B cell (primary cell): ENCODE measurements at regions not wholly inside any gene's neighbourhood (a gene's known extent, or its start where the extent isn't known, plus 50 kb on each side); places are given as distances from the start of the nearest gene placed in this dataset.

ENCODE experiments used
- ATAC-seq: fragments of 200-7000 bp; cut with Tn5 transposase; one replicate; pipeline ENCODE4 v1.10.0; 2021; ENCODE audit warnings: low read depth, mild to moderate bottlenecking, moderate number of reproducible peaks, moderate library complexity
- CTCF ChIA-PET: fragments of 350-600 bp; sonication (Branson Sonifier 250); formaldehyde crosslinking; loops from one replicate; lab custom pipeline; 2021; ENCODE audit warnings: antibody characterized with exemption, inconsistent platforms; lab: Charles Lee
- POLR2A ChIA-PET: fragments of 350-600 bp; sonication (Branson Sonifier 250); formaldehyde crosslinking; loops from one replicate; lab custom pipeline; 2021; ENCODE audit warnings: antibody characterized with exemption; lab: Charles Lee
- DNase-seq: peaks from one replicate; pipeline ENCODE4 v3.0.0; 2013
- H2AFZ ChIP-seq: 2 replicates; pipeline ENCODE4 v1.6.1; 2012; ENCODE audit warnings: mild to moderate bottlenecking, low read depth, low read length; ENCODE audit not compliant: insufficient read depth, poor library complexity, severe bottlenecking
- H3K27ac ChIP-seq, 2 donors: 1 replicate in 1 of 2; 2 replicates in 1 of 2; pipeline ENCODE4 v1.5.1; 2012 to 2013; ENCODE audit warnings: low read length in 2 of 2, mild to moderate bottlenecking in 2 of 2, moderate library complexity in 1 of 2
- H3K27me3 ChIP-seq, 4 experiments: fragments of 200-600 bp in 1 of 4; sonication (generic) in 1 of 4; replicated peaks in 1 of 4; 1 replicate in 2 of 4; 2 replicates in 2 of 4; pipeline versions ENCODE4 v1.6.1 to v1.7.0; 2013 to 2016; ENCODE audit warnings: low read length in 3 of 4, mild to moderate bottlenecking in 2 of 4, mixed read lengths in 1 of 4, moderate library complexity in 1 of 4; ENCODE audit not compliant: insufficient read depth in 4 of 4, control insufficient read depth in 3 of 4; ENCODE audit errors: control extremely low read depth in 1 of 4
- H3K36me3 ChIP-seq, 2 experiments: replicated peaks in 1 of 2; 1 replicate in 1 of 2; 2 replicates in 1 of 2; pipeline versions ENCODE4 v1.6.1 to v1.7.1; 2013; ENCODE audit warnings: low read length in 1 of 2; ENCODE audit not compliant: insufficient read depth in 2 of 2, control insufficient read depth in 1 of 2; ENCODE audit errors: control extremely low read depth in 1 of 2, extremely low read depth in 1 of 2
- H3K4me1 ChIP-seq, 2 donors: fragments of 200-600 bp in 1 of 2; sonication (generic) in 1 of 2; 1 replicate in 1 of 2; 2 replicates in 1 of 2; pipeline versions ENCODE4 v1.5.1 to v1.6.1; 2013 to 2017; ENCODE audit warnings: low read length in 2 of 2; ENCODE audit not compliant: control insufficient read depth in 2 of 2, insufficient read depth in 2 of 2
- H3K4me2 ChIP-seq: replicated peaks from 2 replicates; pipeline ENCODE3; 2012; ENCODE audit warnings: mild to moderate bottlenecking, low read depth, low read length; ENCODE audit not compliant: poor library complexity, severe bottlenecking
- H3K4me3 ChIP-seq, 5 experiments: fragments of 200-600 bp in 1 of 5; sonication (generic) in 1 of 5; 1 replicate in 3 of 5; 2 replicates in 2 of 5; pipeline versions ENCODE4 v1.5.1 to v1.7.0; 2011 to 2016; ENCODE audit warnings: low read length in 4 of 5, mild to moderate bottlenecking in 4 of 5, low read depth in 2 of 5, control low read depth in 1 of 5, moderate library complexity in 1 of 5; ENCODE audit not compliant: insufficient read depth in 1 of 5; ENCODE audit errors: control extremely low read depth in 1 of 5, extremely low read depth in 1 of 5
- H3K79me2 ChIP-seq: fragments of 200-600 bp; sonication (generic); one replicate; pipeline ENCODE4 v1.6.0; 2016; ENCODE audit warnings: low read length; ENCODE audit not compliant: control insufficient read depth, insufficient read depth
- H3K9ac ChIP-seq: fragments of 200-600 bp; sonication (generic); 2 replicates; pipeline ENCODE4 v1.6.1; 2017; ENCODE audit warnings: mild to moderate bottlenecking, low read length, moderate library complexity
- H3K9me3 ChIP-seq, 3 donors: one replicate each; pipeline versions ENCODE4 v1.6.1 to v1.7.1; 2013; ENCODE audit warnings: low read length in 2 of 3; ENCODE audit not compliant: control insufficient read depth in 2 of 3, insufficient read depth in 1 of 3; ENCODE audit errors: control extremely low read depth in 1 of 3
- H4K20me1 ChIP-seq: 2 replicates; pipeline ENCODE4 v1.6.0; 2012; ENCODE audit warnings: mild to moderate bottlenecking, low read length; ENCODE audit not compliant: insufficient read depth, control insufficient read depth, poor library complexity, severe bottlenecking
- H3K27ac Mint-ChIP-seq: one replicate; pipeline ENCODE4 v1.8.0; 2021; ENCODE audit warnings: mixed read lengths
- H3K27me3 Mint-ChIP-seq: one replicate; pipeline ENCODE4 v1.8.0; 2021; ENCODE audit warnings: mixed read lengths
- H3K4me1 Mint-ChIP-seq: one replicate; pipeline ENCODE4 v1.8.0; 2021; ENCODE audit warnings: mixed read lengths
- H3K4me3 Mint-ChIP-seq: one replicate; pipeline ENCODE4 v1.8.0; 2021; ENCODE audit warnings: mixed read lengths
- H3K9me3 Mint-ChIP-seq: one replicate; pipeline ENCODE4 v1.8.0; 2022; ENCODE audit warnings: mixed read lengths; ENCODE audit not compliant: insufficient read depth
- CTCF ChIP-seq: fragments of 200-600 bp; IDR thresholded peaks from one replicate; pipeline ENCODE4 v1.8.0; 2022; ENCODE audit warnings: antibody characterized with exemption, mild to moderate bottlenecking
- EZH2 ChIP-seq: IDR thresholded peaks from 2 replicates; pipeline ENCODE4 v1.6.1; 2012; ENCODE audit warnings: borderline replicate concordance, low read depth, mild to moderate bottlenecking, moderate library complexity, low read length; ENCODE audit not compliant: insufficient read depth, poor library complexity, severe bottlenecking
- WGBS: methylation state at CpG from one replicate; pipeline ENCODE4 v1.1.5; 2013; ENCODE audit warnings: missing lambda C conversion rate; ENCODE audit not compliant: insufficient coverage; 5-methylcytosine and 5-hydroxymethylcytosine counted together
- intact Hi-C: fragments of 100-400 bp; cut with micrococcal nuclease; formaldehyde crosslinking; loops from one replicate; pipeline ENCODE4 v1.10.0; 2022

GRCh38 chr4:79621061-79621460 is 213.0 kb upstream of the GK2 start:
- no peak overlapping the region for H3K4me3 Mint-ChIP-seq
- intact Hi-C loops = no loop called here
- no peak overlapping the region for H3K27ac ChIP-seq
- DNase-seq (no peak), ATAC-seq (no peak)
- H3K79me2 ChIP-seq = no peaks in the 10 kb centered on the region
- H3K4me3 ChIP-seq = no peak overlapping the region
- peaks cover 0 to 1% (median 0%) of the 10 kb centered on the region in 3 donors for H3K9me3 ChIP-seq
- H2AFZ ChIP-seq = no peak overlapping the region
- TF ChIP-seq CTCF = no peak
- no peak for TF ChIP-seq EZH2
- no CpG with 5 or more reads among the region's 1 CpG for WGBS
- no peak overlapping the region for H3K27ac Mint-ChIP-seq
- no peaks in the 10 kb centered on the region for H3K27me3 ChIP-seq
- H3K9me3 Mint-ChIP-seq = no peaks in the 10 kb centered on the region
- no peaks in the 10 kb centered on the region for H3K36me3 ChIP-seq
- H3K27me3 Mint-ChIP-seq = peaks cover 12% of the 10 kb centered on the region
- H4K20me1 ChIP-seq = no peaks in the 10 kb centered on the region
- POLR2A ChIA-PET = no interaction called here
- peaks cover 6% of the 10 kb centered on the region for H3K4me1 Mint-ChIP-seq
- CTCF ChIA-PET = no interaction called here
- H3K4me1 ChIP-seq = peaks cover 3% of the 10 kb centered on the region in 2 donors
- no peak overlapping the region for H3K9ac ChIP-seq
- H3K4me2 ChIP-seq = no peak overlapping the region

- Histone ChIP-seq H3K9ac (no peak overlapping the region), H3K79me2 (no peaks in the 10 kb centered on the region), H3K27ac (no peak overlapping the region), H3K4me2 (no peak overlapping the region), H3K36me3 (no peaks in the 10 kb centered on the region), H2AFZ (no peak overlapping the region), H3K4me3 (no peak overlapping the region), H4K20me1 (no peaks in the 10 kb centered on the region), H3K9me3 (peaks cover 0 to 1% (median 0%) of the 10 kb centered on the region in 3 donors), H3K4me1 (peaks cover under 1 to 3% of the 10 kb centered on the region in 2 donors), H3K27me3 (no peaks in the 10 kb centered on the region)
- Mint-ChIP-seq H3K9me3 (no peaks in the 10 kb centered on the region), H3K27me3 (peaks cover 12% of the 10 kb centered on the region), H3K4me3 (no peak overlapping the region), H3K4me1 (peaks cover 2% of the 10 kb centered on the region), H3K27ac (no peak overlapping the region)
- ChIA-PET CTCF (no interaction called here), POLR2A (no interaction called here)
- intact Hi-C loops = no loop called here
- TF ChIP-seq EZH2 (no peak), CTCF (no peak)
- ATAC-seq (no peak), DNase-seq (no peak)
These were observed 212.6 kb upstream of the GK2 start for GRCh38 chr4:79620617-79621016.
